ENCODE measurements at regions not wholly inside any gene's neighbourhood (a gene's known extent, or its start where the extent isn't known, plus 50 kb on each side); places are given as distances from the start of the nearest gene placed in this dataset.

- CTCF ChIA-PET = no interaction called here
- Mint-ChIP-seq H3K4me3 (no peak overlapping the region), H3K9me3 (no peaks in the 10 kb centered on the region), H3K27me3 (no peaks in the 10 kb centered on the region), H3K36me3 (ENCODE audit: low read depth) (no peaks in the 10 kb centered on the region), H3K4me1 (ENCODE audit: low read depth) (no peaks in the 10 kb centered on the region), H3K27ac (no peak overlapping the region)
- POLR2A ChIA-PET = no interaction called here
- no peak overlapping the region for H3K4me3 ChIP-seq (ENCODE audit: low read length)
- DNase-seq (no peak), ATAC-seq (ENCODE audit: poor library complexity) (no peak)
- no peak for TF ChIP-seq CTCF (IDR thresholded peaks at IDR 0.05)
- no peaks in the 10 kb centered on the region for H3K36me3 ChIP-seq (ENCODE audit: insufficient read depth, low read length)
- H3K4me1 ChIP-seq (ENCODE audit: insufficient read depth, low read length) = no peaks in the 10 kb centered on the region
- intact Hi-C loops (cut with DNase I, micrococcal nuclease) = no loop called here
- no peaks in the 10 kb centered on the region for H3K9me3 ChIP-seq (ENCODE audit: control insufficient read depth in 1 of 2, insufficient read depth in 1 of 2, low read length in 2 of 2)
- peaks cover 0 to 3% of the 10 kb centered on the region in 2 experiments for H3K27me3 ChIP-seq (ENCODE audit: control insufficient read depth in 1 of 2, insufficient read depth in 2 of 2, low read length in 2 of 2)
- H3K27ac ChIP-seq (ENCODE audit: low read depth in 1 of 2, low read length in 2 of 2) = no peak overlapping the region
Observed at GRCh38 chr9:135010586-135010860, 76.9 kb upstream of the OLFM1 start.

- ATAC-seq (ENCODE audit: poor library complexity) (no peak), DNase-seq (no peak)
- H3K9me3 ChIP-seq (ENCODE audit: control insufficient read depth in 1 of 2, insufficient read depth in 1 of 2, low read length in 2 of 2) = no peaks in the 10 kb centered on the region
- intact Hi-C loops (cut with DNase I, micrococcal nuclease) = no loop called here
- Mint-ChIP-seq H3K4me1 (ENCODE audit: low read depth) (no peaks in the 10 kb centered on the region), H3K36me3 (ENCODE audit: low read depth) (no peaks in the 10 kb centered on the region), H3K27ac (no peak overlapping the region), H3K4me3 (no peak overlapping the region), H3K27me3 (no peaks in the 10 kb centered on the region), H3K9me3 (no peaks in the 10 kb centered on the region)
- CTCF ChIA-PET = no interaction called here
- POLR2A ChIA-PET = no interaction called here
- no peak overlapping the region for H3K27ac ChIP-seq (ENCODE audit: low read depth in 1 of 2, low read length in 2 of 2)
- H3K36me3 ChIP-seq (ENCODE audit: insufficient read depth, low read length) = no peaks in the 10 kb centered on the region
- peaks cover 0 to 3% of the 10 kb centered on the region in 2 experiments for H3K27me3 ChIP-seq (ENCODE audit: control insufficient read depth in 1 of 2, insufficient read depth in 2 of 2, low read length in 2 of 2)
- no peaks in the 10 kb centered on the region for H3K4me1 ChIP-seq (ENCODE audit: insufficient read depth, low read length)
- no peak overlapping the region for H3K4me3 ChIP-seq (ENCODE audit: low read length)
- no peak for TF ChIP-seq CTCF (IDR thresholded peaks at IDR 0.05)
Observed at GRCh38 chr9:135010921-135011320, 76.5 kb upstream of the OLFM1 start.

GRCh38 chr9:135012166-135012565 lies 75.3 kb upstream of the OLFM1 start:
- H3K36me3 ChIP-seq (ENCODE audit: insufficient read depth, low read length) = no peaks in the 10 kb centered on the region
- DNase-seq = no peak
- H3K27ac ChIP-seq (ENCODE audit: low read depth in 1 of 2, low read length in 2 of 2) = no peak overlapping the region
- H3K27ac Mint-ChIP-seq = no peak overlapping the region
- no peak for ATAC-seq (ENCODE audit: poor library complexity)
- no peaks in the 10 kb centered on the region for H3K36me3 Mint-ChIP-seq (ENCODE audit: low read depth)
- no peaks in the 10 kb centered on the region for H3K9me3 Mint-ChIP-seq
- POLR2A ChIA-PET = no interaction called here
- H3K4me3 ChIP-seq (ENCODE audit: low read length) = no peak overlapping the region
- no peak for TF ChIP-seq CTCF (IDR thresholded peaks at IDR 0.05)
- H3K27me3 Mint-ChIP-seq = no peaks in the 10 kb centered on the region
- H3K4me1 ChIP-seq (ENCODE audit: insufficient read depth, low read length) = no peaks in the 10 kb centered on the region
- peaks cover 0 to 3% of the 10 kb centered on the region in 2 experiments for H3K27me3 ChIP-seq (ENCODE audit: control insufficient read depth in 1 of 2, insufficient read depth in 2 of 2, low read length in 2 of 2)
- no peaks in the 10 kb centered on the region for H3K4me1 Mint-ChIP-seq (ENCODE audit: low read depth)
- no peak overlapping the region for H3K4me3 Mint-ChIP-seq
- CTCF ChIA-PET = no interaction called here
- no peaks in the 10 kb centered on the region for H3K9me3 ChIP-seq (ENCODE audit: control insufficient read depth in 1 of 2, insufficient read depth in 1 of 2, low read length in 2 of 2)
- intact Hi-C loops (cut with DNase I, micrococcal nuclease) = no loop called here
